HCT116 (cell line): ENCODE measurements at regions not wholly inside any gene's neighbourhood (a gene's known extent, or its start where the extent isn't known, plus 50 kb on each side); places are given as distances from the start of the nearest gene placed in this dataset.

Experiments used
- POLR2A ChIP-seq: IDR thresholded peaks from 2 replicates; pipeline ENCODE4 v1.7.0; 2011; ENCODE audit warnings: borderline replicate concordance; ENCODE audit not compliant: insufficient read depth, insufficient read length; ENCODE audit errors: extremely low read depth
- RAD21 ChIP-seq: IDR thresholded peaks from 2 replicates; pipeline ENCODE4 v1.6.1; 2012; ENCODE audit warnings: low read depth, mild to moderate bottlenecking
- TF ChIP-seq, protein P1 (sequence below): IDR thresholded peaks from 2 replicates; pipeline ENCODE4 v1.6.1; 2012

DNA sequence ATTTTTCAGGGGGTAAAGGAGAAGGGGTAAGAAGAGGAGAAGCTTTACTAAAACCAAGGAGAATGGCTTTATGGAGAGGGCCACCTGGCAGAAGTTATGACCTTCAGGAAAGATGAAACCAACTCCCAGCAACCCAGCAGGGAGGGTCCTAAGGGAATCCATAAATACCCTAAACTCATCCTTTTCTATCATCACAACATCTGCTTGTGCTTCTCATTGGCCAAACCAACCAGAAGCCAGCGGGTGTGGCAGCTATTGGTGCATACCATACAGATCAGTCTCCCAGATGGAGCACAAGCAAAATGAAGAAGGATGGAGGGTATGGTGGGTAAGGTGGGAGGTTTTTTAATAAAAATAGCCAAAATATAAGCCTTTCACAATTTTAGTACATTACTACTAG is 58.5 kb upstream of the ARSJ start:
- TF ChIP-seq, protein P1, sequence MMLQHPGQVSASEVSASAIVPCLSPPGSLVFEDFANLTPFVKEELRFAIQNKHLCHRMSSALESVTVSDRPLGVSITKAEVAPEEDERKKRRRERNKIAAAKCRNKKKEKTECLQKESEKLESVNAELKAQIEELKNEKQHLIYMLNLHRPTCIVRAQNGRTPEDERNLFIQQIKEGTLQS = no peak
- TF ChIP-seq RAD21 = no peak
- no peak for TF ChIP-seq POLR2A
